Neural crest cell (in vitro differentiated cells): ENCODE measurements at regions not wholly inside any gene's neighbourhood (a gene's known extent, or its start where the extent isn't known, plus 50 kb on each side); places are given as distances from the start of the nearest gene placed in this dataset.

Source experiments
- DNase-seq: peaks from one replicate; pipeline ENCODE4 v3.0.0; 2021; ENCODE audit warnings: low read depth, mixed read lengths, low spot score
- H3K27ac Mint-ChIP-seq: one replicate; pipeline ENCODE4 v1.8.0; 2021; ENCODE audit warnings: mild to moderate bottlenecking, mixed read lengths; ENCODE audit not compliant: unreplicated experiment
- H3K27me3 Mint-ChIP-seq: 2 replicates; pipeline ENCODE4 v1.8.0; 2021; ENCODE audit warnings: low read depth, mild to moderate bottlenecking, mixed read lengths
- H3K36me3 Mint-ChIP-seq: 2 replicates; pipeline ENCODE4 v1.8.0; 2021; ENCODE audit warnings: low read depth, mild to moderate bottlenecking, mixed read lengths
- H3K4me1 Mint-ChIP-seq: 2 replicates; pipeline ENCODE4 v1.8.0; 2021; ENCODE audit warnings: mixed read lengths
- H3K4me3 Mint-ChIP-seq: one replicate; pipeline ENCODE4 v1.8.0; 2021; ENCODE audit warnings: mild to moderate bottlenecking, mixed read lengths
- H3K9me3 Mint-ChIP-seq: 2 replicates; pipeline ENCODE4 v1.8.0; 2021; ENCODE audit warnings: mixed read lengths
- TF ChIP-seq, protein P1 (sequence below): fragments of 200-600 bp; sonication (generic); conservative IDR thresholded peaks from 2 replicates; pipeline ENCODE4 v1.5.0; 2021; ENCODE audit warnings: antibody characterized with exemption, mild to moderate bottlenecking

DNA sequence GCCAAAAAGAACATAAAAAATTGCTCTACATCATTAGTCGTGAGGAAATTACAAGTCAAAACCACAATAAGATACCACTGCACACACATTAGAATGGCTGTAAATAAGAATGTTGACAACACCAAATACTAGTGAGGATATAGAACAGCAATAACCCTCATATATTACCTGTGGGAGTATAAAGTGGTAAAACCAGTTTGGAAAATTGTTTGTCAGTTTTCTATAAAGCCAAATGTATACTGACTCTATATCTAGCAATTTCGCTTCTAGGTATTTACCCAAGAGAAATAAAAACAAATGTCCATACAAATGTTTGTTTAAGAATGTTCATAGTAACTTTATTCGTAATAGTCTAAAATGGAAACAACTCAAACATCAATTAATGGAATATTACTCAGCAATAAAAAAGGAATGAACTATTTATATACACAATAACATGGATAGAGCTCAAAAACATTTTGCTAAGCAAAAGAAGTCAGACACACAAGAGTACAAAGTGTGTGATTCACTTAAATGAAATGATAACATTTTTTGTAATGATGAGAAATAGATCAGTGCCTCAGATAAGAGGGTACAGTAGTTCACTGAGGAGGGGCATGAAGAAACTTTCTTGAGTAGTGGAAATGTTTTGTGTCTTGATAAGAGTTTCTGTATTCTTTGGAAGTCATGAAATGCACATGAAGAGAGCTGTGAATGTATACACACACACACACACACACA lies 219.6 kb upstream of the ZNF462 start:
- no peaks in the 10 kb centered on the region for H3K36me3 Mint-ChIP-seq
- H3K4me1 Mint-ChIP-seq: peaks cover 8% of the 10 kb centered on the region
- H3K4me3 Mint-ChIP-seq: no peak overlapping the region
- DNase-seq: no peak
- H3K9me3 Mint-ChIP-seq: peaks cover 4% of the 10 kb centered on the region
- no peak overlapping the region for H3K27ac Mint-ChIP-seq
- TF ChIP-seq, protein P1, sequence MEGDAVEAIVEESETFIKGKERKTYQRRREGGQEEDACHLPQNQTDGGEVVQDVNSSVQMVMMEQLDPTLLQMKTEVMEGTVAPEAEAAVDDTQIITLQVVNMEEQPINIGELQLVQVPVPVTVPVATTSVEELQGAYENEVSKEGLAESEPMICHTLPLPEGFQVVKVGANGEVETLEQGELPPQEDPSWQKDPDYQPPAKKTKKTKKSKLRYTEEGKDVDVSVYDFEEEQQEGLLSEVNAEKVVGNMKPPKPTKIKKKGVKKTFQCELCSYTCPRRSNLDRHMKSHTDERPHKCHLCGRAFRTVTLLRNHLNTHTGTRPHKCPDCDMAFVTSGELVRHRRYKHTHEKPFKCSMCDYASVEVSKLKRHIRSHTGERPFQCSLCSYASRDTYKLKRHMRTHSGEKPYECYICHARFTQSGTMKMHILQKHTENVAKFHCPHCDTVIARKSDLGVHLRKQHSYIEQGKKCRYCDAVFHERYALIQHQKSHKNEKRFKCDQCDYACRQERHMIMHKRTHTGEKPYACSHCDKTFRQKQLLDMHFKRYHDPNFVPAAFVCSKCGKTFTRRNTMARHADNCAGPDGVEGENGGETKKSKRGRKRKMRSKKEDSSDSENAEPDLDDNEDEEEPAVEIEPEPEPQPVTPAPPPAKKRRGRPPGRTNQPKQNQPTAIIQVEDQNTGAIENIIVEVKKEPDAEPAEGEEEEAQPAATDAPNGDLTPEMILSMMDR: no peak
- H3K27me3 Mint-ChIP-seq: no peaks in the 10 kb centered on the region

DNA sequence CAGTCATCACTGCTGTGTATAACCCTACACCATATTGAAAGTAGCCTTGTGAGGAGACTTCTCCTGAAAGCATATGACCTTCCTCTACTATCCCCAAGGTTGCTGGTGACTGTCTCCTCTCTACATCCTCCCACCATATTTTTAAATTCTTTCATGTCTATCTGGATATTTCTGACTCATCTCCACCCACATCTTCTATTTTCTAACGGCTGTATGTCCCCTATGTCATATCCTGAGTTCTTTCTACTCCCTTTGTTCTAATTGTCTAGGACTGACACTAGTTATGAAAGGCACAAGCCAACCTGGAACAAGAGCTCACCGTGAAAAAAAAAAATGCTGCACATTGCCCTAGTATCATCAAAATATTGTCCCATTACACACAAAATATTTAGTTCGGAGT lies 218.3 kb upstream of the ZNF462 start:
- Mint-ChIP-seq H3K27ac (no peak overlapping the region), H3K4me3 (no peak overlapping the region), H3K27me3 (no peaks in the 10 kb centered on the region), H3K9me3 (peaks cover 4% of the 10 kb centered on the region), H3K36me3 (no peaks in the 10 kb centered on the region), H3K4me1 (peaks cover 8% of the 10 kb centered on the region)
- DNase-seq: no peak
- TF ChIP-seq, protein P1: no peak

DNA sequence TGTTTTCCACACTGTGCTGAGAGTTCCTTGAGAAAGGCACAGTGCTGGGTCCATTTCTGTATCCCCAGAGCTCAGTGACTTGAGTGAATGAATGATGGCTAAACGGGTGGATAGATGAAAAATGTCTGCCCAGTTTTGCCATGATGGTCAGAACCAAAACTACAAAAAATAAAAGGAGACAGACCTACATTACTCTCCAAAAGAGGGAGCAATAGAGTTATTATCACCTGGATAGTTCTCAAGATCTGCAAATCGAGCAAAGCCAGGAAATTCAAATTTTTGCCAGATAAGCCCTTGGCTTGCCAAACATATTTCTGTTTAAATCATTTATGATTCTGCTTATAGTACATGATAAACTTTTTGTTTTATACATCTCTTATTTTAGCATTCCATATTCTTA lies 214.2 kb upstream of the ZNF462 start:
- Mint-ChIP-seq H3K36me3 (no peaks in the 10 kb centered on the region), H3K27ac (no peak overlapping the region), H3K27me3 (no peaks in the 10 kb centered on the region), H3K4me3 (no peak overlapping the region), H3K9me3 (no peaks in the 10 kb centered on the region), H3K4me1 (peaks cover 3% of the 10 kb centered on the region)
- TF ChIP-seq, protein P1: no peak
- no peak for DNase-seq

DNA sequence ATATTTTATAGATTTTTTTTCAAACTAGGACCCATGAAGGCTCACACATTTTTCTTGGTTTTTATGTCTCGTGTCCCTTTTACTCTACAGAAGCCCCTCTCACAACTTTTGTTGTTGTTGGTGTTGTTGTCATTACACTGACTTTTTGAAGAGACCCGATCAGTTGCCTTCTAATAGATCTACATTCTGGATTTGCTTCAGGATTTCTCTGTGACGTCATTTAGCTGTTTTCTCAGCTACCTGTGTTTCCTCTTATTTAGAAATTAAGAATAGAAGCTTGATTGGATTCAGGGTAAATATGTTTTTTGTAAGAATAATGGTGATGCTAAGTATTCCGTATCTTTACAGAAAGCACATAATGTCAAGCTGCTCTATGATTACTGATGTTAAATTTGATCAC lies 213.3 kb upstream of the ZNF462 start:
- H3K36me3 Mint-ChIP-seq: no peaks in the 10 kb centered on the region
- TF ChIP-seq, protein P1: no peak

GRCh38 chr9:106653213-106653612 lies 209.8 kb upstream of the ZNF462 start:
- Mint-ChIP-seq H3K27me3 (no peaks in the 10 kb centered on the region), H3K4me1 (no peaks in the 10 kb centered on the region), H3K9me3 (no peaks in the 10 kb centered on the region), H3K27ac (no peak overlapping the region), H3K4me3 (no peak overlapping the region), H3K36me3 (no peaks in the 10 kb centered on the region)
- TF ChIP-seq, protein P1: no peak
- DNase-seq: no peak

More for the DNA sequence above, 213.3 kb upstream of the ZNF462 start:
- no peaks in the 10 kb centered on the region for H3K9me3 Mint-ChIP-seq
- H3K4me1 Mint-ChIP-seq: peaks cover 3% of the 10 kb centered on the region
- H3K27ac Mint-ChIP-seq: no peak overlapping the region
- DNase-seq: no peak
- H3K27me3 Mint-ChIP-seq: no peaks in the 10 kb centered on the region
- H3K4me3 Mint-ChIP-seq: no peak overlapping the region
